ENCODE measurements at regions not wholly inside any gene's neighbourhood (a gene's known extent, or its start where the extent isn't known, plus 50 kb on each side); places are given as distances from the start of the nearest gene placed in this dataset.

- no peak overlapping the region for H3K27ac ChIP-seq
- TF ChIP-seq ZFX (IDR thresholded peaks at IDR 0.05): no peak
- TF ChIP-seq CTCF (conservative IDR thresholded peaks at IDR 0.05): no peak
These were observed 92.9 kb upstream of the SOD1 start for GRCh38 chr21:31566611-31567010.

GRCh38 chr21:31566064-31566463 lies 93.4 kb upstream of the SOD1 start:
- TF ChIP-seq ZFX (IDR thresholded peaks at IDR 0.05) (no peak), CTCF (conservative IDR thresholded peaks at IDR 0.05) (no peak)
- H3K27ac ChIP-seq: no peak overlapping the region

- no peak overlapping the region for H3K27ac ChIP-seq
- TF ChIP-seq ZFX (IDR thresholded peaks at IDR 0.05): no peak
- no peak for TF ChIP-seq CTCF (conservative IDR thresholded peaks at IDR 0.05)
These were observed 95.1 kb upstream of the SOD1 start for GRCh38 chr21:31564439-31564838.

- no peak for TF ChIP-seq CTCF (conservative IDR thresholded peaks at IDR 0.05)
- TF ChIP-seq ZFX (IDR thresholded peaks at IDR 0.05): no peak
- no peak overlapping the region for H3K27ac ChIP-seq
These were observed 99.0 kb upstream of the SOD1 start for GRCh38 chr21:31560479-31560878.

GRCh38 chr21:31559368-31560119 lies 99.9 kb upstream of the SOD1 start:
- TF ChIP-seq ZFX (IDR thresholded peaks at IDR 0.05) (no peak), CTCF (conservative IDR thresholded peaks at IDR 0.05) (no peak)
- peak overlapping the region; percentile 43 for H3K27ac ChIP-seq

GRCh38 chr21:31558962-31559367 lies 100.5 kb upstream of the SOD1 start:
- TF ChIP-seq CTCF (conservative IDR thresholded peaks at IDR 0.05) (peak; percentile 52), ZFX (IDR thresholded peaks at IDR 0.05) (no peak)
- H3K27ac ChIP-seq: peak overlapping the region; percentile 43

- H3K27ac ChIP-seq: peak overlapping the region; percentile 43; the same call in 1 of the 2 replicates
These were observed 101.1 kb upstream of the SOD1 start for GRCh38 chr21:31558189-31558961.

More at GRCh38 chr21:31558189-31558961, 101.1 kb upstream of the SOD1 start:
- no peak for TF ChIP-seq ZFX (IDR thresholded peaks at IDR 0.05)
- TF ChIP-seq CTCF (conservative IDR thresholded peaks at IDR 0.05): no peak

Measured in C4-2B (cell line).